Neural crest cell (in vitro differentiated cells): ENCODE measurements at regions not wholly inside any gene's neighbourhood (a gene's known extent, or its start where the extent isn't known, plus 50 kb on each side); places are given as distances from the start of the nearest gene placed in this dataset.

Experiments
- DNase-seq: peaks from one replicate; pipeline ENCODE4 v3.0.0; 2021; ENCODE audit warnings: low read depth, mixed read lengths, low spot score
- H3K27ac Mint-ChIP-seq: one replicate; pipeline ENCODE4 v1.8.0; 2021; ENCODE audit warnings: mild to moderate bottlenecking, mixed read lengths; ENCODE audit not compliant: unreplicated experiment
- H3K27me3 Mint-ChIP-seq: 2 replicates; pipeline ENCODE4 v1.8.0; 2021; ENCODE audit warnings: low read depth, mild to moderate bottlenecking, mixed read lengths
- H3K36me3 Mint-ChIP-seq: 2 replicates; pipeline ENCODE4 v1.8.0; 2021; ENCODE audit warnings: low read depth, mild to moderate bottlenecking, mixed read lengths
- H3K4me1 Mint-ChIP-seq: 2 replicates; pipeline ENCODE4 v1.8.0; 2021; ENCODE audit warnings: mixed read lengths
- H3K4me3 Mint-ChIP-seq: one replicate; pipeline ENCODE4 v1.8.0; 2021; ENCODE audit warnings: mild to moderate bottlenecking, mixed read lengths
- H3K9me3 Mint-ChIP-seq: 2 replicates; pipeline ENCODE4 v1.8.0; 2021; ENCODE audit warnings: mixed read lengths
- CTCF ChIP-seq: fragments of 200-600 bp; sonication (generic); conservative IDR thresholded peaks from 2 replicates; pipeline ENCODE4 v1.5.0; 2021; ENCODE audit warnings: antibody characterized with exemption, mild to moderate bottlenecking

DNA sequence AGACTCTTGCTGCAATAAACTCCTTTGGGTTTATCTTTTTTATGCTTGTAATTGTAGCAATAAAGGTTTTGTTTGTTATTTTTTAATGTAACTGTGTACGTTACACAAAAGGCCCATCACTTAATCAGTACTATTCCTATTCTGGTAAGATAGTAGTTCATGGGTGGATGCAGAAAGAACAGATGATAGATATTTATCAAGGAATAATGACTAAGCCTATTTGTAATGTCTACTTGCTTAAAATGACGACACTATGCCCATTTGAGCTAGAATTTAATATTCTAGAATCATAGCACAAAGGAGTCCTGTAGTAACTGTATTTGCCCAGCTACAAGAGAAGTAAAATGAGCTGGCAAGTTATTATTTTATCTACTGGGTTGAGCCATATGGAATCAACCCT, 235.4 kb upstream of the DYNLRB2 start:
- Mint-ChIP-seq H3K4me1 (no peaks in the 10 kb centered on the region), H3K36me3 (no peaks in the 10 kb centered on the region), H3K4me3 (no peak overlapping the region), H3K9me3 (peaks cover 4% of the 10 kb centered on the region), H3K27ac (no peak overlapping the region), H3K27me3 (no peaks in the 10 kb centered on the region)
- no peak for TF ChIP-seq CTCF
- no peak for DNase-seq

DNA sequence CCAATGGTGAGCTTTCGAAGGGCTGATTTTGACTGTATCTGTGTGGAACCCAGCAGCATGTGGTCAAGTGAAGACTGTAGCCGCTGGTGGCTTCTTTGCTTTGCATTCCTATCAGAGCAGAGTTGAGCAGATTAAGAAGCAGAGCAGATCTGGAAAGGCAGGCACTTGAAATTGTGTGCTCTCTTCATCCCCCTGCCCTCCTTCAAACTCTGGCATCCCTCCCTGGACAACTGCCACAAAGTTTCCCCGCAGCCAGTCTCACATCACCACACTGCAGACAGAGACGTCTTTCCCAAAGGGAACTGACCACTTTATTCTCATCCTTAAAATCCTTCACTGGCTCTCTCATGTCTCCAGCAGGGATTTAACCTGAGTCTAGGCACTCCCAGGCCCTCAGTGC, 237.1 kb upstream of the DYNLRB2 start:
- Mint-ChIP-seq H3K9me3 (no peaks in the 10 kb centered on the region), H3K4me3 (no peak overlapping the region), H3K36me3 (no peaks in the 10 kb centered on the region), H3K27ac (no peak overlapping the region), H3K4me1 (no peaks in the 10 kb centered on the region), H3K27me3 (no peaks in the 10 kb centered on the region)
- TF ChIP-seq CTCF = no peak
- no peak for DNase-seq

GRCh38 chr16:80300876-80301275, 239.9 kb upstream of the DYNLRB2 start:
- H3K27me3 Mint-ChIP-seq = no peaks in the 10 kb centered on the region
- no peak overlapping the region for H3K27ac Mint-ChIP-seq
- TF ChIP-seq CTCF = no peak
- no peaks in the 10 kb centered on the region for H3K9me3 Mint-ChIP-seq
- no peak overlapping the region for H3K4me3 Mint-ChIP-seq
- DNase-seq = no peak
- no peaks in the 10 kb centered on the region for H3K4me1 Mint-ChIP-seq
- no peaks in the 10 kb centered on the region for H3K36me3 Mint-ChIP-seq

GRCh38 chr16:80300456-80300855, 240.3 kb upstream of the DYNLRB2 start:
- Mint-ChIP-seq H3K4me3 (no peak overlapping the region), H3K27ac (no peak overlapping the region), H3K4me1 (no peaks in the 10 kb centered on the region), H3K9me3 (no peaks in the 10 kb centered on the region), H3K27me3 (no peaks in the 10 kb centered on the region), H3K36me3 (no peaks in the 10 kb centered on the region)
- no peak for DNase-seq
- no peak for TF ChIP-seq CTCF

- no peak for DNase-seq
- no peak for TF ChIP-seq CTCF
- Mint-ChIP-seq H3K27ac (no peak overlapping the region), H3K36me3 (no peaks in the 10 kb centered on the region), H3K9me3 (no peaks in the 10 kb centered on the region), H3K4me3 (no peak overlapping the region), H3K4me1 (no peaks in the 10 kb centered on the region), H3K27me3 (no peaks in the 10 kb centered on the region)
Observed at GRCh38 chr16:80299416-80299815, 241.4 kb upstream of the DYNLRB2 start.

DNA sequence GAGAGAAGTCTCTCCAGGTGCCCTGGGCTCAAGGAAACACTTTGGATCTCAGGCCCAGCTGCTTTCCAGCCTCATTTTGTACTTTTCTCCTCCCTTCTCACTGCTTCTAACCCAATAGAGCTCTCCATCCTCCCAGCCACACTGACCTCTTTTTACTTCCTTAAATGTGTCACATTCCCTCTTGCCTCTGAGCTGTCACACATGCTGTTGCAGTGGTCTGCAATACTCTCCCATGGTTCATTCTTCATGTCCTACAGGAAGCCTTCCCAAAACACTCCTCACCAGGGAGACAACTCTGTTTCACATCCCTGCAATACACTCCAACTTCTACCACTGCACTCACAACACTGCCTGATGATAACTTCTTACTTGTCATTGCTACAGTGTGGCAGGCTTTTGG, 242.1 kb upstream of the DYNLRB2 start:
- no peak overlapping the region for H3K4me3 Mint-ChIP-seq
- no peaks in the 10 kb centered on the region for H3K27me3 Mint-ChIP-seq
- H3K9me3 Mint-ChIP-seq = no peaks in the 10 kb centered on the region
- no peaks in the 10 kb centered on the region for H3K4me1 Mint-ChIP-seq
- no peak overlapping the region for H3K27ac Mint-ChIP-seq
- no peak for TF ChIP-seq CTCF
- DNase-seq = no peak
- no peaks in the 10 kb centered on the region for H3K36me3 Mint-ChIP-seq
